ENCODE measurements at regions not wholly inside any gene's neighbourhood (a gene's known extent, or its start where the extent isn't known, plus 50 kb on each side); places are given as distances from the start of the nearest gene placed in this dataset.

DNA sequence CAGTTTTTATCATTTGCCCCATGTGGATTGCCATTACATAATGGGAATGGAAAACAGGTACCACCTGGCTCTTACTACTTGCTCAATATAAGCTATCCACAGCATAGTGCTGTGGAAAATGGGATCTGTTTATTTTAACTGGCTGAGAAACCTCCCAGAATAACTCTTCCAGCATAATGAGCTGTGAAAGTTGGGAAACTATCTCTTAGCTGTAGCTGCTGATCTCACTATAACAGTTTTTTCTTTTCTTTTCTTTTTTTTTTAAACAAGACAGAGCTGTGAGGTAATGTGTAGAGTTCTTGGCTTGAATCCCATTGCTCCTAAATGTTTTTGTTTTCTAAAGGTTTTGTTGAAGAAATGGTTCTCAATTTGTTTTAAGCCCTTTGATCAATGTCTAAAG lies 988.3 kb downstream of the PCDH19 start:
- H3K27me3 ChIP-seq (replicated peaks; ENCODE audit: insufficient read depth, low read depth, low read length, poor library complexity), result no peaks in the 10 kb centered on the region
- H3K27ac ChIP-seq (ENCODE audit: low read depth, low read length, poor library complexity, severe bottlenecking), result no peak overlapping the region
- no peaks in the 10 kb centered on the region for H3K9me3 ChIP-seq (ENCODE audit: low read depth, low read length, poor library complexity, severe bottlenecking)
- POLR2A ChIA-PET (ENCODE audit: low non-redundant PET), result no interaction called here
- no peak for DNase-seq (ENCODE audit: low spot score)
- intact Hi-C loops (cut with micrococcal nuclease; ENCODE audit: unreplicated experiment), result no loop called here
- TF ChIP-seq, protein P1, sequence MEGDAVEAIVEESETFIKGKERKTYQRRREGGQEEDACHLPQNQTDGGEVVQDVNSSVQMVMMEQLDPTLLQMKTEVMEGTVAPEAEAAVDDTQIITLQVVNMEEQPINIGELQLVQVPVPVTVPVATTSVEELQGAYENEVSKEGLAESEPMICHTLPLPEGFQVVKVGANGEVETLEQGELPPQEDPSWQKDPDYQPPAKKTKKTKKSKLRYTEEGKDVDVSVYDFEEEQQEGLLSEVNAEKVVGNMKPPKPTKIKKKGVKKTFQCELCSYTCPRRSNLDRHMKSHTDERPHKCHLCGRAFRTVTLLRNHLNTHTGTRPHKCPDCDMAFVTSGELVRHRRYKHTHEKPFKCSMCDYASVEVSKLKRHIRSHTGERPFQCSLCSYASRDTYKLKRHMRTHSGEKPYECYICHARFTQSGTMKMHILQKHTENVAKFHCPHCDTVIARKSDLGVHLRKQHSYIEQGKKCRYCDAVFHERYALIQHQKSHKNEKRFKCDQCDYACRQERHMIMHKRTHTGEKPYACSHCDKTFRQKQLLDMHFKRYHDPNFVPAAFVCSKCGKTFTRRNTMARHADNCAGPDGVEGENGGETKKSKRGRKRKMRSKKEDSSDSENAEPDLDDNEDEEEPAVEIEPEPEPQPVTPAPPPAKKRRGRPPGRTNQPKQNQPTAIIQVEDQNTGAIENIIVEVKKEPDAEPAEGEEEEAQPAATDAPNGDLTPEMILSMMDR (conservative IDR thresholded peaks at IDR 0.05; ENCODE audit: low read depth, low read length), result no peak
- no peak for TF ChIP-seq EZH2 (IDR thresholded peaks at IDR 0.05; ENCODE audit: borderline replicate concordance, low read depth, low read length, poor library complexity, severe bottlenecking)
- no peaks in the 10 kb centered on the region for H3K4me1 ChIP-seq (ENCODE audit: insufficient read depth, low read length, poor library complexity, severe bottlenecking)
- no peak overlapping the region for H3K4me3 ChIP-seq (ENCODE audit: low read depth, low read length, poor library complexity, severe bottlenecking)
- CTCF ChIA-PET, result no interaction called here
- no TSS peak for BruUV-seq (replicated peaks)
- no peaks in the 10 kb centered on the region for H3K36me3 ChIP-seq (ENCODE audit: insufficient read depth, low read length, poor library complexity, severe bottlenecking)

DNA sequence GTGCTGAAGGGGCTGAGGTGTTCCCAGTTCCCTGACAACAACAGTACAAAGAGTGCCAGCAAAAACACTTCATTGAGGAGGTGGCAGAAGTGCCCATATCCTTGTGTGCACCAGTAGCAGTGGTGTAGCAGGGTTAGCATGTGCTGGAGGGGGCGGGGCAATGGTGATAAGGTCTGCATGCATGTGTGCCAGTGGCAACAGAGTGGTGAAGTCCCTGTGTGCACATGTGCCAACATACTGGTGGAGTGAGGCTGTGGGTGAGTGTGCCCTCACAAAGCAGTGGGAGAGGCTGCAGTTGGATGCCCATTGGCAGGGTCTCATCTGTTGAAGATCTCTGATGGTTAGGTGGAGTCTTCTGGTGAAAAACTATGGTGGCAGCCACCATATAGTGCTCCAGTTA lies 994.6 kb downstream of the PCDH19 start:
- H3K4me1 ChIP-seq (ENCODE audit: insufficient read depth, low read length, poor library complexity, severe bottlenecking), result no peaks in the 10 kb centered on the region
- intact Hi-C loops (cut with micrococcal nuclease; ENCODE audit: unreplicated experiment), result no loop called here
- H3K4me3 ChIP-seq (ENCODE audit: low read depth, low read length, poor library complexity, severe bottlenecking), result no peak overlapping the region
- ChIA-PET POLR2A (ENCODE audit: low non-redundant PET) (no interaction called here), CTCF (no interaction called here)
- no peak for TF ChIP-seq EZH2 (IDR thresholded peaks at IDR 0.05; ENCODE audit: borderline replicate concordance, low read depth, low read length, poor library complexity, severe bottlenecking)
- TF ChIP-seq, protein P1 (conservative IDR thresholded peaks at IDR 0.05; ENCODE audit: low read depth, low read length), result no peak
- DNase-seq (ENCODE audit: low spot score), result no peak
- BruUV-seq (replicated peaks), result no TSS peak
- no peak overlapping the region for H3K27ac ChIP-seq (ENCODE audit: low read depth, low read length, poor library complexity, severe bottlenecking)
- H3K27me3 ChIP-seq (replicated peaks; ENCODE audit: insufficient read depth, low read depth, low read length, poor library complexity), result no peaks in the 10 kb centered on the region
- H3K36me3 ChIP-seq (ENCODE audit: insufficient read depth, low read length, poor library complexity, severe bottlenecking), result no peaks in the 10 kb centered on the region
- H3K9me3 ChIP-seq (ENCODE audit: low read depth, low read length, poor library complexity, severe bottlenecking), result peaks cover 8% of the 10 kb centered on the region

GRCh38 chrX:99413317-99413716 lies 996.8 kb downstream of the PCDH19 start:
- TF ChIP-seq EZH2 (IDR thresholded peaks at IDR 0.05; ENCODE audit: borderline replicate concordance, low read depth, low read length, poor library complexity, severe bottlenecking), result no peak
- TF ChIP-seq, protein P1 (conservative IDR thresholded peaks at IDR 0.05; ENCODE audit: low read depth, low read length), result no peak
- no peaks in the 10 kb centered on the region for H3K27me3 ChIP-seq (replicated peaks; ENCODE audit: insufficient read depth, low read depth, low read length, poor library complexity)
- ChIA-PET CTCF (no interaction called here), POLR2A (ENCODE audit: low non-redundant PET) (no interaction called here)
- no TSS peak for BruUV-seq (replicated peaks)
- H3K4me1 ChIP-seq (ENCODE audit: insufficient read depth, low read length, poor library complexity, severe bottlenecking), result no peaks in the 10 kb centered on the region
- intact Hi-C loops (cut with micrococcal nuclease; ENCODE audit: unreplicated experiment), result no loop called here
- DNase-seq (ENCODE audit: low spot score), result no peak
- no peak overlapping the region for H3K27ac ChIP-seq (ENCODE audit: low read depth, low read length, poor library complexity, severe bottlenecking)
- peaks cover 8% of the 10 kb centered on the region for H3K9me3 ChIP-seq (ENCODE audit: low read depth, low read length, poor library complexity, severe bottlenecking)
- H3K4me3 ChIP-seq (ENCODE audit: low read depth, low read length, poor library complexity, severe bottlenecking), result no peak overlapping the region
- H3K36me3 ChIP-seq (ENCODE audit: insufficient read depth, low read length, poor library complexity, severe bottlenecking), result no peaks in the 10 kb centered on the region

Data from A673 (cell line).